Calu3 (cell line): ENCODE measurements at regions not wholly inside any gene's neighbourhood (a gene's known extent, or its start where the extent isn't known, plus 50 kb on each side); places are given as distances from the start of the nearest gene placed in this dataset.

Experiments
- BruUV-seq: library from RNA; stranded (reverse); fragments of 400-500 nt; replicated peaks from 2 replicates; lab custom pipeline; 2021; lab: Mats Ljungman, UMichigan
- CTCF ChIA-PET: fragments of 300-600 bp; sonication (Branson Sonifier 250); formaldehyde crosslinking; loops from one replicate; lab custom pipeline; 2022; ENCODE audit warnings: antibody characterized with exemption; lab: Charles Lee
- DNase-seq: peaks from one replicate; pipeline ENCODE4 v3.0.0; 2022
- H3K27ac Mint-ChIP-seq: one replicate; pipeline ENCODE4 v1.8.0; 2022; ENCODE audit warnings: mixed read lengths; ENCODE audit not compliant: unreplicated experiment
- H3K27me3 Mint-ChIP-seq: one replicate; pipeline ENCODE4 v1.8.0; 2022; ENCODE audit warnings: mixed read lengths; ENCODE audit not compliant: unreplicated experiment
- H3K36me3 Mint-ChIP-seq: one replicate; pipeline ENCODE4 v1.8.0; 2022; ENCODE audit warnings: mild to moderate bottlenecking, moderate library complexity, mixed read lengths; ENCODE audit not compliant: insufficient read depth, unreplicated experiment
- H3K4me1 Mint-ChIP-seq: one replicate; pipeline ENCODE4 v1.8.0; 2022; ENCODE audit warnings: mild to moderate bottlenecking, low read depth, mixed read lengths; ENCODE audit not compliant: unreplicated experiment
- H3K4me3 Mint-ChIP-seq: one replicate; pipeline ENCODE4 v1.8.0; 2022; ENCODE audit warnings: mild to moderate bottlenecking, low read depth, moderate library complexity, mixed read lengths; ENCODE audit not compliant: unreplicated experiment
- H3K9me3 Mint-ChIP-seq: one replicate; pipeline ENCODE4 v1.8.0; 2022; ENCODE audit warnings: low read depth, mixed read lengths; ENCODE audit not compliant: unreplicated experiment
- CTCF ChIP-seq: fragments of 200-600 bp; IDR thresholded peaks from one replicate; pipeline ENCODE4 v1.8.0; 2022; ENCODE audit warnings: antibody characterized with exemption; ENCODE audit not compliant: unreplicated experiment
- intact Hi-C: fragments of 100-400 bp; cut with micrococcal nuclease; formaldehyde crosslinking; loops from one replicate; pipeline ENCODE4 v1.10.0; 2022; ENCODE audit not compliant: unreplicated experiment

- no TSS peak for BruUV-seq
- Mint-ChIP-seq H3K4me1 (no peaks in the 10 kb centered on the region), H3K9me3 (no peaks in the 10 kb centered on the region), H3K4me3 (no peak overlapping the region), H3K27me3 (peaks cover 39% of the 10 kb centered on the region), H3K36me3 (no peaks in the 10 kb centered on the region), H3K27ac (no peak overlapping the region)
- CTCF ChIA-PET = no interaction called here
- no peak for DNase-seq
- TF ChIP-seq CTCF = no peak
- intact Hi-C loops = no loop called here
Measured at GRCh38 chr20:24779131-24779530, 169.9 kb upstream of the CST7 start.

- H3K27ac Mint-ChIP-seq = no peak overlapping the region
- H3K36me3 Mint-ChIP-seq = no peaks in the 10 kb centered on the region
- CTCF ChIA-PET = no interaction called here
- TF ChIP-seq CTCF = no peak
- H3K27me3 Mint-ChIP-seq = peaks cover 31% of the 10 kb centered on the region
- no peak overlapping the region for H3K4me3 Mint-ChIP-seq
- intact Hi-C loops = loop anchor here (5.0 kb wide), 1 partner anchor 618 kb away; no protein-coding TSS in a partner anchor
- no peaks in the 10 kb centered on the region for H3K4me1 Mint-ChIP-seq
- H3K9me3 Mint-ChIP-seq = no peaks in the 10 kb centered on the region
- no TSS peak for BruUV-seq
- no peak for DNase-seq
Measured at GRCh38 chr20:24779946-24780345, 169.1 kb upstream of the CST7 start.

GRCh38 chr20:24780674-24781417, 168.2 kb upstream of the CST7 start:
- no peak for DNase-seq
- no peaks in the 10 kb centered on the region for H3K4me1 Mint-ChIP-seq
- no peak overlapping the region for H3K4me3 Mint-ChIP-seq
- no peak for TF ChIP-seq CTCF
- H3K36me3 Mint-ChIP-seq = no peaks in the 10 kb centered on the region
- intact Hi-C loops = loop anchor here (5.0 kb wide), 1 partner anchor 619 kb away; no protein-coding TSS in a partner anchor
- H3K27me3 Mint-ChIP-seq = peaks cover 26% of the 10 kb centered on the region
- no peaks in the 10 kb centered on the region for H3K9me3 Mint-ChIP-seq
- H3K27ac Mint-ChIP-seq = no peak overlapping the region
- CTCF ChIA-PET = interaction anchor here (1.0 kb wide), 1 partner anchor 620 kb away, joined by 4 read pairs; no protein-coding TSS in a partner anchor
- no TSS peak for BruUV-seq

GRCh38 chr20:24781418-24781980, 167.6 kb upstream of the CST7 start:
- CTCF ChIA-PET = interaction anchor here (1.0 kb wide), 1 partner anchor 621 kb away, joined by 4 read pairs; no protein-coding TSS in a partner anchor

More at GRCh38 chr20:24781418-24781980, 167.6 kb upstream of the CST7 start:
- no peaks in the 10 kb centered on the region for H3K9me3 Mint-ChIP-seq
- BruUV-seq = no TSS peak
- no peak for TF ChIP-seq CTCF
- peak; percentile 10 for DNase-seq
- no peaks in the 10 kb centered on the region for H3K36me3 Mint-ChIP-seq
- peaks cover 22% of the 10 kb centered on the region for H3K27me3 Mint-ChIP-seq
- intact Hi-C loops = loop anchor here (5.0 kb wide), 1 partner anchor 619 kb away; no protein-coding TSS in a partner anchor
- no peak overlapping the region for H3K27ac Mint-ChIP-seq
- no peaks in the 10 kb centered on the region for H3K4me1 Mint-ChIP-seq
- H3K4me3 Mint-ChIP-seq = no peak overlapping the region
